Parathyroid adenoma (tissue), 2 donors: ENCODE measurements at regions not wholly inside any gene's neighbourhood (a gene's known extent, or its start where the extent isn't known, plus 50 kb on each side); places are given as distances from the start of the nearest gene placed in this dataset.

Experiments used
- H2AFZ ChIP-seq: fragments of 300-600 bp; sonication (generic); one replicate; pipeline ENCODE4 v1.7.0; 2017; ENCODE audit warnings: antibody characterized with exemption, mild to moderate bottlenecking
- H3K27ac ChIP-seq: fragments of 300-600 bp; sonication (generic); one replicate; pipeline ENCODE4 v1.7.0; 2017
- H3K27me3 ChIP-seq: fragments of 300-600 bp; sonication (generic); one replicate; pipeline ENCODE4 v1.7.0; 2017; ENCODE audit warnings: low read length; ENCODE audit not compliant: control insufficient read depth, insufficient read depth
- H3K36me3 ChIP-seq: fragments of 300-600 bp; sonication (generic); one replicate; pipeline ENCODE4 v1.7.0; 2017; ENCODE audit warnings: low read length; ENCODE audit not compliant: control insufficient read depth, insufficient read depth
- H3K4me1 ChIP-seq: fragments of 300-600 bp; sonication (generic); one replicate; pipeline ENCODE4 v1.7.0; 2017; ENCODE audit warnings: control low read depth
- H3K4me2 ChIP-seq: fragments of 300-600 bp; sonication (generic); one replicate; pipeline ENCODE4 v1.7.0; 2017; ENCODE audit warnings: low read length
- H3K4me3 ChIP-seq: fragments of 300-600 bp; sonication (generic); one replicate; pipeline ENCODE4 v1.7.0; 2017; ENCODE audit warnings: low read depth, low read length
- H3K79me2 ChIP-seq: fragments of 300-600 bp; sonication (generic); one replicate; pipeline ENCODE4 v1.7.0; 2017; ENCODE audit warnings: control low read depth
- H3K9ac ChIP-seq: fragments of 300-600 bp; sonication (generic); one replicate; pipeline ENCODE4 v1.7.0; 2017; ENCODE audit warnings: mild to moderate bottlenecking
- H3K9me3 ChIP-seq: fragments of 300-600 bp; sonication (generic); one replicate; pipeline ENCODE4 v1.7.0; 2017; ENCODE audit warnings: low read length; ENCODE audit not compliant: control insufficient read depth
- TF ChIP-seq, protein P1 (sequence below): fragments of 300-600 bp; sonication (generic); IDR thresholded peaks from one replicate; pipeline ENCODE4 v1.7.0; 2017; ENCODE audit warnings: antibody characterized with exemption, mild to moderate bottlenecking
- donor health status: primary hyperparathyroidism.

DNA sequence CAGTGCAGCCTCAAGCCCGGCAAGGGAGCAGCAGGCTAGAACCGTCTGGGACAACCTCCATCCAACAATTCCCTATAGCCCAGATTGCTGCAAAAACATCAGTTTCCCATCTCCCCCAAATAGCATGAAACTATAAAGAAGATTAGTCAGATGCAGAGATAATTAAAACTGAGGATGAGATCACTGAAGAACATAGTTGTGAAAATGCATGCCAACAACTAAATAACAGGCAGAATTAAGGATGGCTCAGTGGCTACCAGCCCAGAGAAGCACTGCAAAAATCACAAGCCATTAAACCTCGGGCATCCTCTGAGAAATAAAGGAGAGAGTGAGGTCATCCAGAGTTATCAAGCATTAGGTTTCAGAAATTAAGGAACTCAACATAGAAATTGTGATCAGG lies 427.1 kb downstream of the TNS3 start:
- no peak overlapping the region for H3K27ac ChIP-seq
- H3K27me3 ChIP-seq: no peaks in the 10 kb centered on the region
- H3K9ac ChIP-seq: no peak overlapping the region
- no peaks in the 10 kb centered on the region for H3K4me1 ChIP-seq
- H3K4me3 ChIP-seq: no peak overlapping the region
- H3K4me2 ChIP-seq: no peak overlapping the region
- no peaks in the 10 kb centered on the region for H3K9me3 ChIP-seq
- H2AFZ ChIP-seq: no peak overlapping the region
- H3K36me3 ChIP-seq: no peaks in the 10 kb centered on the region
- no peaks in the 10 kb centered on the region for H3K79me2 ChIP-seq
- TF ChIP-seq, protein P1, sequence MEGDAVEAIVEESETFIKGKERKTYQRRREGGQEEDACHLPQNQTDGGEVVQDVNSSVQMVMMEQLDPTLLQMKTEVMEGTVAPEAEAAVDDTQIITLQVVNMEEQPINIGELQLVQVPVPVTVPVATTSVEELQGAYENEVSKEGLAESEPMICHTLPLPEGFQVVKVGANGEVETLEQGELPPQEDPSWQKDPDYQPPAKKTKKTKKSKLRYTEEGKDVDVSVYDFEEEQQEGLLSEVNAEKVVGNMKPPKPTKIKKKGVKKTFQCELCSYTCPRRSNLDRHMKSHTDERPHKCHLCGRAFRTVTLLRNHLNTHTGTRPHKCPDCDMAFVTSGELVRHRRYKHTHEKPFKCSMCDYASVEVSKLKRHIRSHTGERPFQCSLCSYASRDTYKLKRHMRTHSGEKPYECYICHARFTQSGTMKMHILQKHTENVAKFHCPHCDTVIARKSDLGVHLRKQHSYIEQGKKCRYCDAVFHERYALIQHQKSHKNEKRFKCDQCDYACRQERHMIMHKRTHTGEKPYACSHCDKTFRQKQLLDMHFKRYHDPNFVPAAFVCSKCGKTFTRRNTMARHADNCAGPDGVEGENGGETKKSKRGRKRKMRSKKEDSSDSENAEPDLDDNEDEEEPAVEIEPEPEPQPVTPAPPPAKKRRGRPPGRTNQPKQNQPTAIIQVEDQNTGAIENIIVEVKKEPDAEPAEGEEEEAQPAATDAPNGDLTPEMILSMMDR: no peak

DNA sequence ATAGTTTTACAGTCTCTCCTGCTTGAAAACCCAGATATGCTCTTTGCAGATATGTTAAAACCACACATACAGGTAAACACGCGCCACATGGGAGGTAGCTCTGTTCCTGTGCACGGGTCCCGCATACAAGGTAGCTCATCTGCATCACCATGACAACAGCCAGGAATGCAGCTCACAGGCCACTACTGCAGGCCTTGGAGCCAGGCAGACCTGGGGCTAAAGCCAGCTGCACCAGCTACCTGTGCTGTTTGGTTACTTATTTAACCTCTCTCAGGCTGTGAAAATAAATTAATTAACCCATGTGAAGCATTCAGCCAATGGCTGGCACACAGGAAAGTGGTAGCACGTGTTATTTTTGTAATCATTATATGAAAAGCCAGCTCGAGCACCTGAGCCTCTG lies 428.3 kb downstream of the TNS3 start:
- Histone ChIP-seq H3K4me3 (no peak overlapping the region), H3K9ac (no peak overlapping the region), H2AFZ (peak overlapping the region; percentile 35), H3K27me3 (no peaks in the 10 kb centered on the region), H3K36me3 (no peaks in the 10 kb centered on the region), H3K79me2 (no peaks in the 10 kb centered on the region), H3K4me2 (no peak overlapping the region), H3K4me1 (peaks cover 3% of the 10 kb centered on the region), H3K27ac (no peak overlapping the region), H3K9me3 (no peaks in the 10 kb centered on the region)
- TF ChIP-seq, protein P1: no peak

DNA sequence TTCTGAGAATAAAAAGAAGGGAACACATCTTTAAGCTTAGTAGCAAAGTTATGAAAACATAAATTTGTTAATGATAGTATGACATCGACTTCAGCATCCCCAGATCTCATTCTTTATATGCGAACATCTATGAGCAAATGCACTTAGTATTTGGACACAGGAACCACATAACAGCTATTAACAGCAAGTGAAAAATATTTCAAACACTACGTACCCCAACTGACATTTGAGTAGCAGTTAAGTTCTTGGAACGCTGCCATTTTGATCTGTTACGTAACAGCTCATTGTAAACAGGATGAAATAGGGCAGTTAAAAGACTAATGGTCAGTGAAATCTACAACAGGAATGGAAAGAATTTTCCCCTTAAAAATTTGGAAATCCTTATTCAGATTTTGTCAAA lies 428.9 kb downstream of the TNS3 start:
- H3K9me3 ChIP-seq: no peaks in the 10 kb centered on the region
- H3K27me3 ChIP-seq: no peaks in the 10 kb centered on the region
- H3K4me3 ChIP-seq: no peak overlapping the region
- no peaks in the 10 kb centered on the region for H3K36me3 ChIP-seq
- TF ChIP-seq, protein P1: no peak
- no peak overlapping the region for H3K27ac ChIP-seq
- peaks cover 3% of the 10 kb centered on the region for H3K4me1 ChIP-seq
- H2AFZ ChIP-seq: no peak overlapping the region
- H3K4me2 ChIP-seq: no peak overlapping the region
- no peaks in the 10 kb centered on the region for H3K79me2 ChIP-seq
- no peak overlapping the region for H3K9ac ChIP-seq

DNA sequence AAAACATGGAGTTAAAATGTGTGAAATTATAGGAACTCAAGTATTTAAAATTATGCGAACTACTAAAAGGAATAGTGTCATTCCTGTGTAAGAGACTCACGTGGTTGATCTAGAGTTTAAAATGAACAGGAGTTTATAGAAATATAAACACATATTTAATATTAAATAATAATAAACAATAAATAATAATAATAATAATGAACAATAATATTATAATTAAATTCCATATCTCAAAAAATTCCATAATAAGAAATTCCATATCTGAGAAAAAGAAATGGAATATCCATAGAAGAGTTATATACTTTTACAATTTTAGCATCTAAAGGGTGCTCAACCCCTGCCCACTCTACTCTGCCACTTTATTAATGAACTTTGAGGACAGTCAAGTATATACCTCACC lies 429.6 kb downstream of the TNS3 start:
- Histone ChIP-seq H3K36me3 (no peaks in the 10 kb centered on the region), H3K79me2 (no peaks in the 10 kb centered on the region)
- TF ChIP-seq, protein P1: no peak

DNA sequence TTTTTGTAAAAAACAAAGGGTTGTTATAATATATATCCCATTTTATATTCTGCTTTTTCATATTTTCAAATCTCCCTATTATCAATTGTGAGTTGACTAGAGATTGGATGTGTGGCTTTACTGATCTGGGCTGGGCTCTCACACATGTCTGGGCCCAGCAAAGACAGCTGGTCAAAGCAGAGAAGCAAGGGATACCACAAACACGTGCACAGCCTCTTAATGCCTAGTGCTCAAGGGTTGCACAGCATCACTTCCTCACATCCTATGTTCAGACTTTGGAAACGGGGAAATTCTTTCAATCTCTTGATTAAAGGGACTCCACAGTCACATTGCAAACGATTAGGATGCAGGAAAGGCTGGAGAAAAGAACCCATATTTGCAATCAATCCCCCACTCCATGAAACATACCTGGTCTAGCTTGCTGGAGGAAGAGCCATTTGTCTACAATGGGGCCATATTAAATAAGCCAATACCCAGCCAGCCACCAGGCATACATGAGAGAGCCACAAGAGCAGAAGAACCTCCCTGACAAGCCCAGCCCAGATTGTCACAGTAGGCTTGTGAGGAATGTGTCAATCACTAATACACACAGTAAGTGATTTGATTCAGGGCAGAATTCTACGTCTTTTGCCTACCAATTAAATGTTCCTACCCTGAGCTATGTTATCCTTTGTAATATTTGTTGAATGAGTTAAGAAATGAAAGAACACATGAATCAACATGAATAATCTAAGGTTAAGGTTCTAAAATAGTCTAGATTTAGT lies 431.2 kb downstream of the TNS3 start:
- Histone ChIP-seq H3K9me3 (no peaks in the 10 kb centered on the region), H3K4me3 (no peak overlapping the region), H3K36me3 (no peaks in the 10 kb centered on the region), H3K27ac (no peak overlapping the region), H3K9ac (no peak overlapping the region), H2AFZ (no peak overlapping the region), H3K4me2 (no peak overlapping the region), H3K79me2 (no peaks in the 10 kb centered on the region), H3K4me1 (peaks cover 3% of the 10 kb centered on the region), H3K27me3 (no peaks in the 10 kb centered on the region)
- TF ChIP-seq, protein P1: no peak

More for the DNA sequence above, 429.6 kb downstream of the TNS3 start:
- Histone ChIP-seq H3K27ac (no peak overlapping the region), H3K4me2 (no peak overlapping the region), H3K9me3 (no peaks in the 10 kb centered on the region), H3K4me3 (no peak overlapping the region), H3K9ac (no peak overlapping the region), H3K4me1 (peaks cover 3% of the 10 kb centered on the region), H3K27me3 (no peaks in the 10 kb centered on the region), H2AFZ (no peak overlapping the region)
